MM.1S (cell line): ENCODE measurements at regions not wholly inside any gene's neighbourhood (a gene's known extent, or its start where the extent isn't known, plus 50 kb on each side); places are given as distances from the start of the nearest gene placed in this dataset.

Source experiments
- EZH2 ChIP-seq: fragments of 300-600 bp; sonication (generic); optimal IDR thresholded peaks from 2 replicates; pipeline ENCODE3; 2017; ENCODE audit warnings: low read depth, mild to moderate bottlenecking, antibody characterized with exemption, low read length, mixed read lengths
- EZH2phosphoT487 ChIP-seq: fragments of 300-600 bp; sonication (generic); IDR thresholded peaks from 2 replicates; pipeline ENCODE4 v1.6.1; 2018; ENCODE audit warnings: antibody characterized with exemption, low read length
- TF ChIP-seq, protein P1 (sequence below): fragments of 300-600 bp; sonication (generic); IDR thresholded peaks from 2 replicates; pipeline ENCODE4 v1.5.1; 2016; ENCODE audit warnings: antibody characterized with exemption, low read length, mixed read lengths

DNA sequence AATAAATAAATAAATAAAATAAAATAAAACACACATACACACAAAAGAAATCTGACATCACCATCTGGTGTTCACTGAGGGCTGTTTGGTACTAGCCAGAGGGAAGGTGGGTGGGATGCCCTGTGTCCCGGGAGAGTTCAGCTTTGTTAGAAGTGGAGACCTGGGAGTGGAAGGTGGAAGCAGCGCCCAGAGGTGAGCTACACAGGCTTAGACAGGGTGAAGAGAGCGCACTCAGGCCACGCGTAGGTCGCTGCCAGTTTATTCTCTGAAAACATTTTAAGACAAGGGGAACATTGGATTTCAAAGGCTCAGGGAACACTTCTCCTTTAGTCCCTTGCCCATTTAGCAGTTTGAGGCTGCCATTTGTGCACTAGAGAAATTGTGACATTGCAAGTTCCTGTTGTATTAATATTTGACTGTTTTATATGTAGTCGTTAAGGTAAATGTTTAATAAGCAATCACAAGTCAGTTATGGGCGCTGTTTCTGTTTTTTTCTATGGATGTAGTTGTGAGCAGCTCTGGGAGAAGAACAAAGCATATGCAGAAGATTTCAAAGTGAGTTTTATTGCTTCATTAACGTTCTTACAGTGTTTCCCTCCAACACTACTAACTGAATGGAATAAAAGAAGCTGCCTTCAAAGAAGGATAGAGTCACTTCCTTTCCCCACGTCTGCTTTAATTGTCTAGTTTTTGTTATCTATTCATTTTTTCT lies 405.5 kb upstream of the NR3C2 start:
- TF ChIP-seq, protein P1, sequence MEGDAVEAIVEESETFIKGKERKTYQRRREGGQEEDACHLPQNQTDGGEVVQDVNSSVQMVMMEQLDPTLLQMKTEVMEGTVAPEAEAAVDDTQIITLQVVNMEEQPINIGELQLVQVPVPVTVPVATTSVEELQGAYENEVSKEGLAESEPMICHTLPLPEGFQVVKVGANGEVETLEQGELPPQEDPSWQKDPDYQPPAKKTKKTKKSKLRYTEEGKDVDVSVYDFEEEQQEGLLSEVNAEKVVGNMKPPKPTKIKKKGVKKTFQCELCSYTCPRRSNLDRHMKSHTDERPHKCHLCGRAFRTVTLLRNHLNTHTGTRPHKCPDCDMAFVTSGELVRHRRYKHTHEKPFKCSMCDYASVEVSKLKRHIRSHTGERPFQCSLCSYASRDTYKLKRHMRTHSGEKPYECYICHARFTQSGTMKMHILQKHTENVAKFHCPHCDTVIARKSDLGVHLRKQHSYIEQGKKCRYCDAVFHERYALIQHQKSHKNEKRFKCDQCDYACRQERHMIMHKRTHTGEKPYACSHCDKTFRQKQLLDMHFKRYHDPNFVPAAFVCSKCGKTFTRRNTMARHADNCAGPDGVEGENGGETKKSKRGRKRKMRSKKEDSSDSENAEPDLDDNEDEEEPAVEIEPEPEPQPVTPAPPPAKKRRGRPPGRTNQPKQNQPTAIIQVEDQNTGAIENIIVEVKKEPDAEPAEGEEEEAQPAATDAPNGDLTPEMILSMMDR, result no peak
- TF ChIP-seq EZH2phosphoT487 (no peak), EZH2 (no peak)
